GM23338 (cell line): ENCODE measurements at regions not wholly inside any gene's neighbourhood (a gene's known extent, or its start where the extent isn't known, plus 50 kb on each side); places are given as distances from the start of the nearest gene placed in this dataset.

Source experiments
- ATAC-seq: fragments of 200-7000 bp; cut with Tn5 transposase; 3 replicates; pipeline ENCODE4 v1.9.1; 2020
- DNase-seq: peaks from one replicate; pipeline ENCODE4 v3.0.0-alpha.2; 2015; ENCODE audit warnings: low spot score
- H2AFZ ChIP-seq: fragments of 200-600 bp; sonication (generic); 2 replicates; pipeline ENCODE4 v1.8.0; 2016; ENCODE audit warnings: antibody characterized with exemption, mild to moderate bottlenecking, moderate library complexity
- H3F3A ChIP-seq: fragments of 200-600 bp; sonication (generic); replicated peaks from 2 replicates; pipeline ENCODE4 v1.8.0; 2017; ENCODE audit warnings: antibody characterized with exemption, mixed run types, low read depth
- H3K27ac ChIP-seq: fragments of 200-600 bp; sonication (generic); 2 replicates; pipeline ENCODE4 v1.6.1; 2016; ENCODE audit warnings: low read depth
- H3K27me3 ChIP-seq: fragments of 200-600 bp; sonication (generic); 2 replicates; pipeline ENCODE4 v1.8.0; 2016; ENCODE audit warnings: mild to moderate bottlenecking, mixed run types, moderate library complexity; ENCODE audit not compliant: insufficient read depth
- H3K36me3 ChIP-seq: fragments of 200-600 bp; sonication (generic); 2 replicates; pipeline ENCODE4 v1.8.0; 2016; ENCODE audit warnings: mild to moderate bottlenecking; ENCODE audit not compliant: insufficient read depth
- H3K4me1 ChIP-seq: fragments of 200-600 bp; sonication (generic); 2 replicates; pipeline ENCODE4 v1.8.0; 2016; ENCODE audit warnings: mild to moderate bottlenecking, moderate library complexity; ENCODE audit not compliant: insufficient read depth
- H3K4me2 ChIP-seq: fragments of 200-600 bp; sonication (generic); 2 replicates; pipeline ENCODE4 v1.7.1; 2017; ENCODE audit warnings: mixed run types
- H3K4me3 ChIP-seq: fragments of 200-600 bp; sonication (generic); 2 replicates; pipeline ENCODE4 v1.6.1; 2016; ENCODE audit warnings: mixed run types
- H3K79me2 ChIP-seq: fragments of 200-600 bp; sonication (generic); replicated peaks from 2 replicates; pipeline ENCODE4 v1.8.0; 2017; ENCODE audit warnings: mild to moderate bottlenecking; ENCODE audit not compliant: insufficient read depth
- H3K9me2 ChIP-seq: fragments of 200-600 bp; sonication (generic); 2 replicates; pipeline ENCODE4 v1.8.0; 2017; ENCODE audit not compliant: insufficient read depth
- H4K20me1 ChIP-seq: fragments of 200-600 bp; sonication (generic); replicated peaks from 2 replicates; pipeline ENCODE4 v1.8.0; 2017; ENCODE audit warnings: mild to moderate bottlenecking; ENCODE audit not compliant: insufficient read depth
- H3K27ac Mint-ChIP-seq: 2 replicates; pipeline ENCODE4 v1.8.0; 2020; ENCODE audit warnings: inconsistent platforms, mild to moderate bottlenecking, moderate library complexity, mixed read lengths
- H3K27me3 Mint-ChIP-seq: 3 replicates; pipeline ENCODE4 v1.8.0; 2022; ENCODE audit warnings: low read depth, mild to moderate bottlenecking, moderate library complexity, mixed read lengths, inconsistent platforms; ENCODE audit not compliant: insufficient read depth, poor library complexity
- H3K36me3 Mint-ChIP-seq: 3 replicates; pipeline ENCODE4 v1.8.0; 2021; ENCODE audit warnings: low read depth, mild to moderate bottlenecking, inconsistent platforms, moderate library complexity, mixed read lengths
- H3K4me1 Mint-ChIP-seq: 3 replicates; pipeline ENCODE4 v1.8.0; 2020; ENCODE audit warnings: mild to moderate bottlenecking, inconsistent platforms, mixed read lengths
- H3K4me3 Mint-ChIP-seq: 3 replicates; pipeline ENCODE4 v1.8.0; 2021; ENCODE audit warnings: moderate library complexity, mild to moderate bottlenecking, inconsistent platforms, mixed read lengths
- H3K9me3 Mint-ChIP-seq: 3 replicates; pipeline ENCODE4 v1.8.0; 2020; ENCODE audit warnings: moderate library complexity, mild to moderate bottlenecking, inconsistent platforms, mixed read lengths
- CTCF ChIP-seq, 2 experiments: fragments of 200-600 bp in 1 of 2; sonication (generic) in 1 of 2; conservative IDR thresholded peaks; 2 replicates each; pipeline versions ENCODE4 v1.5.1 to v1.6.1; 2016 to 2017; ENCODE audit warnings: antibody characterized with exemption in 2 of 2, low read depth in 2 of 2, mild to moderate bottlenecking in 2 of 2, moderate library complexity in 1 of 2
- EZH2 ChIP-seq: fragments of 200-600 bp; sonication (generic); IDR thresholded peaks from one replicate; pipeline ENCODE4 v1.8.0; 2017; ENCODE audit warnings: antibody characterized with exemption, mild to moderate bottlenecking, low read depth; ENCODE audit not compliant: unreplicated experiment
- JUNB ChIP-seq: IDR thresholded peaks from one replicate; pipeline ENCODE4 v1.6.1; 2016; ENCODE audit warnings: antibody characterized with exemption; ENCODE audit not compliant: unreplicated experiment
- NANOG ChIP-seq: IDR thresholded peaks from 2 replicates; pipeline ENCODE4 v1.6.1; 2016; ENCODE audit warnings: antibody characterized with exemption, borderline replicate concordance
- POLR2AphosphoS5 ChIP-seq: IDR thresholded peaks from 2 replicates; pipeline ENCODE4 v1.6.1; 2016; ENCODE audit warnings: antibody characterized with exemption, low read depth
- REST ChIP-seq: IDR thresholded peaks from one replicate; pipeline ENCODE4 v1.6.1; 2018; ENCODE audit warnings: antibody characterized with exemption; ENCODE audit not compliant: unreplicated experiment
- STAT1 ChIP-seq: IDR thresholded peaks from one replicate; pipeline ENCODE4 v1.6.1; 2016; ENCODE audit warnings: antibody characterized with exemption; ENCODE audit not compliant: unreplicated experiment
- ZNF114 ChIP-seq: fragments of 250-450 bp; sonication (Bioruptor Pico); IDR thresholded peaks from 2 replicates; pipeline ENCODE4 v1.5.0; 2020; ENCODE audit warnings: mild to moderate bottlenecking, moderate library complexity

DNA sequence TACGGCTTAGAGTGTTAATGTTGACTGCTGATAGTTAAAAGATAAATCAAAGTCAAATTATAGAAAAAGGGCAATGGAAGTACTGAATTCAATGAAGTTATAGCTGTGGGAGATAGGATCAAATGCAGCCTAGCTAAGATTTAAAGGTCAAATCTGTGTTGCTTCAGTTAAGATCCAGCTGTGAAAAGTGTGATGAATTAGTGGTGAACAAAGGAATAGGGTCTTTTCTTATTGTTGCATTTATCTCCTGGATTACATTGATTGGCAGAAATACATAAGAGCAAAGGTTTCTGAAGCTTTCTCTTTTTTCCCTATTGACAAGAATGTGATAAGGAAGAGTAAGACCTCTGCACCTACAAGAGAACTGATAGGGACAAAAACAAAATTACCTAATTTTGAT is 1234.6 kb upstream of the ADGRL2 start:
- Histone ChIP-seq H3K4me1 (no peaks in the 10 kb centered on the region), H2AFZ (no peak overlapping the region), H3K4me3 (no peak overlapping the region), H4K20me1 (no peaks in the 10 kb centered on the region), H3K9me2 (no peaks in the 10 kb centered on the region), H3K4me2 (no peak overlapping the region), H3K79me2 (no peaks in the 10 kb centered on the region), H3K36me3 (no peaks in the 10 kb centered on the region), H3K27me3 (no peaks in the 10 kb centered on the region), H3K27ac (no peak overlapping the region), H3F3A (no peaks in the 10 kb centered on the region)
- no peak for ATAC-seq
- Mint-ChIP-seq H3K9me3 (no peaks in the 10 kb centered on the region), H3K36me3 (no peaks in the 10 kb centered on the region), H3K4me3 (no peak overlapping the region), H3K27ac (no peak overlapping the region), H3K4me1 (peaks cover 11% of the 10 kb centered on the region; the same call in 2 of the 3 replicates), H3K27me3 (no peaks in the 10 kb centered on the region)
- no peak for TF ChIP-seq POLR2AphosphoS5
- no peak for DNase-seq

GRCh38 chr1:80565406-80565805 is 1235.3 kb upstream of the ADGRL2 start:
- TF ChIP-seq JUNB: no peak
- no peak for TF ChIP-seq CTCF (conservative IDR thresholded peaks at IDR 0.05; ENCODE audit: low read depth in 2 of 2)
- TF ChIP-seq POLR2AphosphoS5: no peak
- no peak for TF ChIP-seq REST
- no peak for TF ChIP-seq EZH2
- TF ChIP-seq NANOG: no peak
- TF ChIP-seq ZNF114 (CRISPR knock-in tag): no peak
- TF ChIP-seq STAT1: no peak
- peaks cover 13% of the 10 kb centered on the region; the same call in 2 of the 3 replicates for H3K4me1 Mint-ChIP-seq
- H3K27me3 Mint-ChIP-seq: no peaks in the 10 kb centered on the region
- H3K4me3 Mint-ChIP-seq: no peak overlapping the region
- no peaks in the 10 kb centered on the region for H3K36me3 Mint-ChIP-seq
- Histone ChIP-seq H3K4me1 (no peaks in the 10 kb centered on the region), H3K36me3 (no peaks in the 10 kb centered on the region), H3K27me3 (no peaks in the 10 kb centered on the region), H3K79me2 (no peaks in the 10 kb centered on the region), H3K27ac (no peak overlapping the region), H4K20me1 (no peaks in the 10 kb centered on the region), H3K4me3 (no peak overlapping the region), H2AFZ (no peak overlapping the region), H3K9me2 (no peaks in the 10 kb centered on the region), H3F3A (no peaks in the 10 kb centered on the region), H3K4me2 (no peak overlapping the region)
- ATAC-seq (no peak), DNase-seq (no peak)
- no peak overlapping the region; the same call in 1 of the 2 replicates for H3K27ac Mint-ChIP-seq
- no peaks in the 10 kb centered on the region for H3K9me3 Mint-ChIP-seq
